Occipital lobe (tissue), 1 donor: ENCODE measurements at regions not wholly inside any gene's neighbourhood (a gene's known extent, or its start where the extent isn't known, plus 50 kb on each side); places are given as distances from the start of the nearest gene placed in this dataset.

Source experiments
- DNase-seq: peaks from one replicate; lab custom pipeline; 2025; lab: John Stamatoyannopoulos, UW

DNA sequence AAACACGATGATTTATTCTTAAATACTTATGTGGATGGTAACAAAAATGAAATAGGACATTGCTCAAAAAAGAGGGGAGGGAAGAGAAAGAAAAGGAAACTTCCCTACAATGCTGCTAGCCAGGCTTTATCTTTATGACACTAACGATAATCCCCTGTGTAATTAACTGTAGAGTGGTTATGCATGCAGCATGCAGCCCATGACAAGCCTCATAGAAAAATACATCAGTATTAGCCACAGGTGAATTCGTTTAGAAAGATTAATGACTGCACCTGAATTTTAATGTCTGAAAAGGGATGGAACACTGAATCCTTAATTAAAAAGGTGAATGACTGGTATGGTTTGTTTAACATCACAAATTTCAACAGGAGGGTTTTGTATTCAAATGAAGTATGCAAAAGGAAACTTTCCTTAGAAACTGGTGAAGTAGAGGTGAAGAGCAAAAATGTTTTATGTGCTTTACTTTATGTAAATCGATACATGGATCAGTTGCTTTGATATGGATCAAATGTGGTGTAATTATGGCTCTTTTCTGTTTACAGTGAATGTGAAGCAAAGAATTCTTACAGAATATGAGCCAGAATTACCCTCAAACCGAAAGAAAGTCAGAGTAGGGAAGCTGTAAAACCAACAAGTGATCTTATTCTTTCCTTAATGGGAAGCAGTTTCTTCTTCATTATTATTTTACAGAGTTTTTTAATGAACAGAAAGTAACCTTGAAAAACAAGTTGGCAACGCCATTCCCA is 569.6 kb upstream of the ADGRL2 start:
- DNase-seq: no peak

DNA sequence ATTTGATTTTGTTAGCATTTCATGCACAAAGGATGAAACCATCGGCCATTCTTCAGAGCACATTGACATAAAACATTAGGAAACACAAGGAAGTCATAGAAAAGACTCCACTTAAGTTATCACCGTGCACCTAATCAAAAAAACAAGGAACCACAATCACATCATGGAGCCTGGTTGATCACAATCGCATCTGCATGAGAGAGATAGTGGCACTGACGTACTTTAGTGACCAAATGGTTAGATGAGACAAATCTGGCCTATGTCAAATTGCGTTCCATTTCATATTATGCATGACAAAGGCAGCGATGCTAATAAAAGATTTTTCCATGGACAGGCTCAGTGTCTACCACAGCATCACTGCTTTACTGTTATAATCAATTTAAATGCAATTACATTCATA is 571.8 kb upstream of the ADGRL2 start:
- no peak for DNase-seq

DNA sequence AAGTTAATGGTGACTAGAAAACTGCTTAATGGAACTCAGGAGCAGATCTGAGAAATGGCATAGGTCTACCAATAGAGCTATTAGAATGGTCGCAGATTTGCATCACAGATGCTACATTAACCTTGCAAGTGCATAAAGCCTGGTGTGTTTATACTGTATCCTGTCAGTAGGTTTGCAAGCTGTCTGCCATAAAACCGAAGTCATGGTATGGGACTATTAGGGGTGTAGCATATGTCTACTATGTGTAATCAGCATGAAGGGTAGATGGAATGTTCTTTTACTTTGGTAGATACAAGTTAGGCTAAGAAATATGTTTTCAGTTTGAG is 574.2 kb upstream of the ADGRL2 start:
- no peak for DNase-seq

DNA sequence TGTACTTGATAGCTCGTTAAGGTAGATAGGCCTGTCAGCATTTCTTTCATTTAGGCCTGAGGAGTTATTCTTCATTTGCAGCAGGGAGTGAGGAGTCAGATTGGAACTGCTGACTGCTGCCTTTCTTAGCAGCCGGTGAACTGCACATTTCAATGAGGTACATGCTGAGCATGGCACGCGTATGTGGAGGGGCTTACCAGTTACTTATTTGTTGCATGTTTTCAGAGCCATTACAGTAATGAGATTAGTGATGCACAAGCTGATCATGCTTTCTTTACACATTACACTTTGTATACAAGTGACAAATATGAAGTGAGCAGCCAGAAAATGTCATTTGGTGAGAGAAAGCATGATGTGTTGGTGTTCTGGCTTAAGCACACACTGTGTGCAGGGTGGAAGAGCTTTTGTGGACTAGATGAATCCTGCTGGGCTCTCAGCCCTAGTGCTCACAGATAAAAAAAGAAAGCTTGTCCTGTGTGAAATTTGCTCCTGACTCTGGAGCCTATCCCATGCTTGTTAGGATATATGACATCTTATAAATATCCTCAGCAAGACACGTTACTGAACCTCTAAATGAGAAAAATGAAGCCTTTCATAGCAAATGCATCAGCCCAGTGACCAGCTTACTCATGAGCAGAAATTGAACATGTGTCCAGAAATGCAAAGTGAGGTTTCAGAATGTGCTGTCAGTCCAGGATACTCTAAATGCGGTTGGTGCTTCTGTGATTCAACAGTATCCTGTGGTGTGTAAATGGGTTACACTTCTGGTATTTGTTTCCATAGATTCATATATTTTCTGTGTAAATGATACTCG is 574.7 kb upstream of the ADGRL2 start:
- no peak for DNase-seq

DNA sequence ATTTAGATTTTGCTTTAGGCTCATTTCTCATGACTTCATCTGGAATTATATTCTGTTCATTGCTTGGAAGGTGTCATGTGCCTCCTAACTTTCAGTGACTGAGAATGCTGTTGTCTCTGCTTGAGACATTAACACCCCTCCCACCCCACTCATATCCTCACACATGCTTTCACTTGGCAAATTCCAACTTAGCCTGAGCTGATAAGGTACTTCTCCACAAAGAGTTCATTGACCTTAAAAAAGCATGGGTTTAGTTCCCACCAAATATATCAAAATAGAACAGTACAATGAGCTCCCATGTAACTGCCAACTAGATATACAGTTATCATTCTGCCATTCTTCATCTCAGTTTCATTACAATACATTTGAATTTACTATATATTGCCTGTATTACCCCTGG is 576.5 kb upstream of the ADGRL2 start:
- no peak for DNase-seq

DNA sequence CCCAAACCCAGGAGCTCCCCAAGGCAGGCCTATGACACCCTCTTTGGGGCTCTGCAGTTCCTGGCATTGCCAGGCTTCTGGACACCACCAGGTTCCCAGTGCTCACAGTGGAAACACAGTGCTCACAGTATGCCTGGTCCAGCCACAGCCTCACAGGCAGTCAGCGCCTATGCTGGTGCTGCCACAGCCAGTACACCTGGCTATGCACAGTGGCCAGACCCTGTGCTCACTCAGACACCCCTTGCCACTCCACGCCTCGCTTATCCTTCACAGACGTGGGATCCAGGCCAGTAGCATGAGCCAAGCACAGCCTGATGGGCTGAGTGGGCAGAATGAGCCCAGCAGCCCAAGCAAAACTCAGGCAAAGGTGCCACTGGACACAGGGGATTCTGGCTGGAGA is 579.2 kb upstream of the ADGRL2 start:
- no peak for DNase-seq

DNA sequence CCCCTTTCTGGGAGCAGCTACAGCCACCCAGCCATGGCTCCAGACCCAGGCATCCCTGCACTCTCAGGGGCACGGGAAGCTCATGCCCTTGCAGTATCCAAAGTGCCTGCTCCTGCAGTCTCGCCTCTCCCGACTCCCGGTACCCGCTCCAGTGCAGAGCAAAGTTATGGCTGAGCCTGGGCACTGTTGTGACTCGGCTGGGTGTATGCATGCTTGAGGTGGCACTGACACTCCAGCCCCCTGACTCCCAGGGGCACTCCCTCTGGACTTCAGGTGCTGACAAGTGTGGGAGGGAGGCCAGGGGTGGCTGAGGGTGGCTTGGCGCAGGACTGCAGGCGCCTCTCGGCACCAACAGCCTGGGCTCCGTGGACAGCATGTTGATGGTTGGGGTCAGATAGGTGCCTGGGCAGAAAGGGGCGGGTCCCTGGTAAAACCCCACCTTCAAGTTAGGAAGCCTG is 580.1 kb upstream of the ADGRL2 start:
- no peak for DNase-seq

DNA sequence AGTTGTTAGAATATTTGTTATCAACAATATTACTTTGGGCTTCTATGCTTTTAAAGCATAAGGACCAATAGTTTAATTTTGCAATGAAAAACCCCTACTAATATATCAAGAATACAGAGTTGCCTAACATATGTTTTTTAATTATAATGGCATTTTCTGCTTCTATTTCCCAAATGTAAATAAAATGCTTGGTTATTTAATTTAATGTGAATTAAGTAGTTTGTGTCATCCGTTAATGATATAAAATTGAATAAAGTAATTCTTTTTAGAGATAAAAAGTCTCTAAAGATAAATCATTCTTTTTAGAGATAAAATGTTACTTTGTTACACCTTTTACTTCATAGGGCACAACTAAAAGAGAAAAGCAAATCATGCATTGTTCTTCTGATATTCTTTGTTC is 583.7 kb upstream of the ADGRL2 start:
- no peak for DNase-seq

DNA sequence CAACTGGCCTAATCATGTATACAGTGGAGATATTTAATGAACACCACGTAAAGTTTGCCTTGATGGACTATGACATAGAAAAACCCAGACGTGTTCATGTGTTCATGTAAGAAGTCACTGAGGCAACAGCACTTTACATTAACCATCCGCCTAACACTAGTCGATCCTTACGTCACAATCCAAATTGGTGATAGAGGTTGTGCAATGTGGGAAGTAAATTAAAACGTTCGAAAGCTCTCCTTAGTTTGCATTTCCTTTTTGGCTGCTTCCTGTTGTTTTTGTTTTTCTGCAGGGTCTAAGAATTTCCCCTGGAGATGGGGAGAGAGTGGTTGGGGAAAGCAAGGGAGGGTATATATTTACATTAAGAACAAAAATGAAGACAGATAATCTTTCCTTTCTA is 587.5 kb upstream of the ADGRL2 start:
- DNase-seq: no peak

DNA sequence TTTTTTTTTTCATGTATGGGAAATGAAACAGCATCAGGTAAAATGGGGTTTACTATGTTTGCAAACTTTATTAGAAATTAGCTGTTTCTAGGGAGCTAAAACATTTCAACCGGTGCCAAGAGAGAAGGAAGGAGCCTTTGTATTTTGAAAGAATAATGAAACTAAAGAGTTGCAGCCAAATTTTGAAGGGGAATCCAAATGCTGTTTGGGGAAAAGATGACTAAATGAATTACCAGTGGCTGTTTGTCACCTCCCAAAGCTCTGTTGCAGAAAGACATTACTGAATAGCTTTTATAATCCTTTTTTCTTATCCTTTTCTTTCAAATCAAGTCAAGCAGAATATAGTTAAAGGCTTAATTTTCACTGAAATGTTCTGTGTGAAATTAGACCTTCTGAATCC is 591.3 kb upstream of the ADGRL2 start:
- DNase-seq: no peak

DNA sequence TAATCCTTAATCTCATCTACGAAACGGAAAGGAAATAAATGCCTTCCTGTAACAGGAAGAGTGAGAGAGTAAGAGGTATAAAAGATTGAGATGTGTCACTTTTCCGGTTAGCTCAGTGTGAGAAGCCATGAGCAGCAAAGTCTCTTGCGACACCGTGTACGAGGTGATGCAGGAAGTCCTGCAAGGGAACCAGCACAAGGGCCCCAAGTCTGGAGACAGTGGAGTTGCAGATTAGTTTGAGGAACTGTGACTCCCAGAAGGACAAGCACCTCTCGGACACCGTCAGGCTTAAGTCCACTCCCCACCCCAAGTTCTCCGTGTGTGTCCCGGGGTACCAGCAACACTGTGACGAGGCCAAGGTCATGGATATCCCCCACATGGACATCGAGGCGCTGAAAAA is 592.3 kb upstream of the ADGRL2 start:
- no peak for DNase-seq

DNA sequence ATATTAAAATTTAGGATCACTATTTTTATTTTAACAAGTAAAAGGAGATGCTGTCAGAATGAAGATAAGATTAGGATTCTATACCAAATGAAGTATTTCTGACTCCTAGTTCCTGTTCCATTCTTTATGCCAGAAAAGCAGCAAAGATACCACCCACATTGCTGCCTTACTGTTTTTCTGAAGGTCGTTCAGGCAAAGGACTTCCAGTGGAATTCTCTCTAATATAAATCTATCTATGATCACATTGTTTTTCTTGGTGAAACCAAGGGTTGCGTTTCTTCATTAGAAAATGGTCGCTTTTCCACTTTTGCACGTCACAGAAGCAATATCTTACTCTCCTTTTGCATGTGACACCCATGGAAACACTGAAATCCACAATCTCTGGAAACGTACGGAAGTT is 594.8 kb upstream of the ADGRL2 start:
- DNase-seq: no peak

DNA sequence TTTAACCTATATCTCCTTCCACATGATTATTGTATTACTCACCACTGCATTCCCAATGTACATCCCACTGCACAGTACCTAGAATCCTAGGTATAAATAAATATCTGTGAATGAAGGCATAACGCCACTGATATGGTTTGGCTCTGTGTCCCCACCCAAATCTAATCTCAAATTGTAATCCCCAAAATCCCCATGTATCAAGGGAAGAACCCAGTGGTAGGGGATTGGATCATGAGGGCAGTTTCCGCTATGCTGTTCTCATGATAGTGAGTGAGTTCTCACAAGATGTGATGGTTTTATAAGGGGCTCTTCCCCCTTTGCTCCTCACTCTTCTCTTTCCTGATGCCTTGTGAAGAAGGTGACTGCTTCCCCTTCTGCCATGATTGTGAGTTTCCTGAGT is 599.0 kb upstream of the ADGRL2 start:
- no peak for DNase-seq

DNA sequence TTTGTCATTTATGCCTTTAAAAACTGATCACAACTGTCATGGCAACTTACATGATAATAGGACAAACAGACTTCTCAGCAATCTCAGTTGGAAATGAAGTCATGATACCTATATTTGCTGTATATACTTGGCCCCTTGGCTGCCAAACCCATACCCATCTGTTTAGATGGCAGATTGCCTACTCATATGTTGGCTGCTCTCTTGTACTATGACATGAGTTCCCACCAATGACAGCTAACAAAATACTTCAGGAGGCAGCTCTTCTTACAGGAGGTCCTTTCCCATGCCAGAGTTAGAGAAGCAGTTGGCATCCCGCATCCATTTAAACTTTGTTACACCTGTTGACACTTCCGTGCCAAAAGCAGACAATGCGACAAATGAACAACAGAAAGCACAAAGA is 603.1 kb upstream of the ADGRL2 start:
- DNase-seq: no peak

DNA sequence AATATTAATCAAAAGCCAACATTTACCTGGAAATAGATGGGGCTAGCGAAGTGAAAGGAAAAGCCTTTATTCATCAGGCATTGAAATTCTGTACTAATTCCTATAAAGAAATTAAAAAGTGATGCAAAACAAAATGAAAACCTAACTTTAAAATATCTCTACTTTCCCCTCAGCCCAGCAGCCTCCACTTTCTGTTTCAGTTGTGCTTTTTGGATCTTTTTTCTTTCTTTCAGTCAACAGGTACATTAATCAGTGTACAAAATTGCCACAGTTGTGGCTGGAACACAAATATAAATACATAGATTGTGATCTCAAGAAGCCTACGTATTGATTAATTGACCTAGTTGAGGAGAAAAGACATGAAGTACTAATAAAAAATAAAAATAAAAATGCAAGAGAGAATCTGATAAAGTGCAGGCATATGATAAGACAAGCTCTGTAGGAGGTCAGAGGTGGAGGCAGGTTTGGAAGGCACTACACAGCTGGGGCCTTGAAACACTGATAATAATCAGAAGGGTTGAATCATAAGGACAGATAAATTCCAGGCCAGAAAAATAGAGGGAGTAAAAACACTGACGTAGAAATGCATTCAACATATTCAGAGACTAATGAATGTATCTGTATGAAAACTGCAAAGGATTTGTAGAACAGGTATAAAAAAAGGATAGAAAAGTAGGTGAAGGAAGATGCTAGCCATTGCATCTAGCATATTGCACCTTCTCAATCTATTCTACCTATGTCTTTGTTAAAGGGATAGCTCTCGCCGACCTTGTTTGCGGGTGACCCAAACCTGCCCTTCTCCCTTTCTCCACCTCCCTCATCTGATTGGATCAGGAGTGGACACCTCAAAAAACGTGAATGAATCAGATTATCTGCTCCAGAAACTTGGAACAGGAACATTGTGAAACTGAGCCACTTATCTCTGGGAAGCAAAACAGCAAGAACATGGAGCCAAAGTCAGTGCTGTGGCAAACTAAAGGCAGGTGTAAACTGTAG is 607.8 kb upstream of the ADGRL2 start:
- DNase-seq: no peak

DNA sequence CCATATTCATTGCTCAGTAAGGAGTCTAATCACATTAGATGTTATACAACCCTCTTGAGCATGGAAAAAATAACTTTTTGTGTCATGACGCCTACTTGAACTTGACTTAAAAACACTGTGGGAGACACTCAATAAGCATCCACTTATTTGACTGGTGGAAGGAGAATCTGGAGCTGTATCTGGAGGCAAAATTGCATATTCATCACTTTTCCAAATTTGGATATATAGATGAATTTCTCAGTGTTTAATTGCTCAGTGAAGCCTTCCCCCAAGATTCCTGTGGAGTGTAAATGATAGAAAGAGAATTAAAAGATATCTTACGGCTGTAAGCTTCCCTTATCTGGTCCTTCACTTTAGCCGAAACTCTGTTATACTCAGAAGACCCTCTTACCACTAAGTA is 610.7 kb upstream of the ADGRL2 start:
- DNase-seq: no peak

DNA sequence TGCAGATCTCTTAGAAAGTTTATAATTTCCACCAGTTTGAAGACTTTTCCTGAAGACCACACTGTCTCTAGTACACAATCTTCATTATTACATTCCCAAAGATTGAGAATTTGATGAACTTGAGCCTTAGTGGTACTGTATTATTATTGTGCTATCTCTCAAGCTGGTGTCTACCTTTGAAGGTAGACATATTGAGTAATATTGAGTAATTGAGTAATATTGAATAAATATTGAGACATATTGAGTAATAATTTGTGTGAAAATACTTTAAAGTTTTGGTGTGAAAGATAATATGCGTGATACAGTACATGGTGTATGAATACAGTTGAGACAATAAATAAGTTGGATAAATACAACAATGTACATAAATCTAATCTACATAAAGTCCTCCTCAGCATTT is 613.1 kb upstream of the ADGRL2 start:
- no peak for DNase-seq

DNA sequence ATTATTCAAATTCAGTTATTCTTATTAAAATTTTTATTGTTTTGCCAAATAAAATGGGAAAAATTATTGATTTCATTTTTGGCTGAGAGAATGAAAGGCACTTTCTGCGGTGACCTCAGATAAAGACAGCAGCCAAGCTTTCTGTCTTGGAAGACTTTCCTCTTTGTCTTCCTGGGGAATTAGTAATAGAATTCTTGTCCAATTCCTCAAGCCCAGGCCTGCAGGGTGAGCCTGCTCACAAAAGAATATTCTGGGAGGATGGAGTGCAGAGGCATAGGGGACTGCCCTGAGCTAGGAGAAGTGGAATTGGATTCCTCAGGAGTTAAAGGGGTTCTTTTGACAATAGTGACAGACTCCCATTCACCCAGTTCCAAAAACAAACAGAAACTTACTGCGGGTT is 614.5 kb upstream of the ADGRL2 start:
- DNase-seq: no peak

DNA sequence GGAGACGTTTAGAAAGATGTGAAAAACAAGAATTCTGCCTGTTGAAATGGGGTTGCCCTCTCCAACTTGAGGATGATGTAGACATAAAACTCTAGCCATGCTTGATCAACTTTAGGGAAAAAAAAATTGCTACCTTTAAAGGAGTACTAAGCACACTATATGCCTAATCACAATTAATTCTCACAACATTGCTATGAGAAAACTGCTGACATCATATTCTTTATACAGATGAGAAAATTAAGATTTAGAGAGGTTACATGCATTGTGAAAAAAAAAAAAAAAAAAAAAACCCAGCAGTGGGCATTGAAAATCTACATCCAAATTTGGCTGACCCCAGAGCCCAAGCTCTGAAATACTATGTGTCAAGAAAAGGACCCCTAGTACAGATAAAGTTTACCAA is 617.2 kb upstream of the ADGRL2 start:
- no peak for DNase-seq

DNA sequence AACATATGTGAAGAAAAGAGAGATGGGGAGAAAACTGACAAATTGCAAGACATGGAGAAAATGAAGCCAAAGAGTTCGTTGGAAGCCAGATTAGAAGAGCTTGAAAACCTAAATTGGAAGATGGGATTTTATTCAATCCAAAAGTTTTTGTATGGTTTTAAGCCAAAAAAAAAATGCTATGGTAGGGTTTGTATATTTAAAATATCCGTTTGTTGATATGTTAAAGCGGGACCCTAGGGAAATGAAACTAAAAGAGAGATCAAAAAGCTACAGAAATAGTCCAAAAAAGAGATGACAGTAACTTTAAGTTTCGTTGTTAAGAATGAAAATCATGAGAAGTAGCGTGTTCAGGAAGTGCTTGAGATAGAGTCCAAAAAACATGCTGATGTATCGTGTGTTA is 617.7 kb upstream of the ADGRL2 start:
- no peak for DNase-seq

DNA sequence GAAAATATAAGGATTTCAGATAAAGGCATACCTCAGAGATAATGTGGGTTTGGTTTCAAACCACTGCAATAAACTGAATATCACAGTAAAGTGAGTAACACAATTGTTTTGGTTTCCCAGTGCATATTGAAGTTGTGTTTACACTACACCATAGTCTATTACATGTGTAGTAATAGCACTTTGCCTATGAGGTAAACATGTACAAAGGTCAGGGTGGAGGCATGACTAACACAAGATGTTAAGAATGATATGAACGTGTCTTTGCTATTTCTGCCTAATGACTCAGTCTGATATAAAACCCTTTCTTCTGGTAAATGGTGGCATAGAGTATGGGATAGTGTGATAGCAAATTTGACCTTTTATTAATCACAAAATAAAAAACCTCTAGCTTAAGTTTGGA is 621.5 kb upstream of the ADGRL2 start:
- DNase-seq: no peak
